ENCODE measurements at regions not wholly inside any gene's neighbourhood (a gene's known extent, or its start where the extent isn't known, plus 50 kb on each side); places are given as distances from the start of the nearest gene placed in this dataset.

DNA sequence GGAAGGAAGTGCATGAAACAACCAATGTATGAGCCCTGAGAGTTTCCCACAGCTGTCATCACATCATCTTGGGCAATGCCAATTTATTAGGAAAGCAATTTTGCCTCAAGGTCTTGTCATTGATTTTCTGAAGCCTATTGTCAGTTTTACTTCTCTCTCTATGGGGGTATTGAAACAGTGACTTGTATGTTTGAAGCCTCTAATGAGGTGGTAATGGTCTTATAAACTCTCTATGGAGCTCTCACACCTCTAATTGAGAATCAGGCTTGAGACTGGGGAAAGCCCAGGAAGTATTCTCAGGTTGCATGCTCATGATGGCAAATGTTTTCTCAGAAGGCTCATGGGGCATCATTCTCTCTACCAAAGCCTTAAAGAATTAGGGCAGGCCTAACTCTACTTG, 308.2 kb upstream of the EMCN start:
- no TSS peak for BruUV-seq (replicated peaks)
- intact Hi-C loops (cut with micrococcal nuclease; ENCODE audit: unreplicated experiment), result no loop called here
- ChIA-PET POLR2A (no interaction called here), CTCF (ENCODE audit: unreplicated experiment) (no interaction called here)
- Histone ChIP-seq H3K79me2 (ENCODE audit: insufficient read depth, low read depth, low read length) (no peaks in the 10 kb centered on the region), H2AFZ (ENCODE audit: low read length) (no peak overlapping the region), H3K27ac (ENCODE audit: low read depth, low read length, poor library complexity, severe bottlenecking) (no peak overlapping the region), H3K36me3 (ENCODE audit: insufficient read depth, low read length) (no peaks in the 10 kb centered on the region), H3K4me2 (ENCODE audit: low read length) (no peak overlapping the region), H3K9me2 (ENCODE audit: insufficient read depth, low read length) (no peaks in the 10 kb centered on the region), H3K4me3 (ENCODE audit: low read depth, low read length, poor library complexity, severe bottlenecking) (no peak overlapping the region), H3K9me3 (ENCODE audit: low read length) (no peaks in the 10 kb centered on the region), H4K20me1 (ENCODE audit: insufficient read depth, low read length) (no peaks in the 10 kb centered on the region), H3K4me1 (ENCODE audit: insufficient read depth, low read length, poor library complexity, severe bottlenecking) (no peaks in the 10 kb centered on the region)
- no peak for DNase-seq (ENCODE audit: low spot score)
- TF ChIP-seq, protein P1, sequence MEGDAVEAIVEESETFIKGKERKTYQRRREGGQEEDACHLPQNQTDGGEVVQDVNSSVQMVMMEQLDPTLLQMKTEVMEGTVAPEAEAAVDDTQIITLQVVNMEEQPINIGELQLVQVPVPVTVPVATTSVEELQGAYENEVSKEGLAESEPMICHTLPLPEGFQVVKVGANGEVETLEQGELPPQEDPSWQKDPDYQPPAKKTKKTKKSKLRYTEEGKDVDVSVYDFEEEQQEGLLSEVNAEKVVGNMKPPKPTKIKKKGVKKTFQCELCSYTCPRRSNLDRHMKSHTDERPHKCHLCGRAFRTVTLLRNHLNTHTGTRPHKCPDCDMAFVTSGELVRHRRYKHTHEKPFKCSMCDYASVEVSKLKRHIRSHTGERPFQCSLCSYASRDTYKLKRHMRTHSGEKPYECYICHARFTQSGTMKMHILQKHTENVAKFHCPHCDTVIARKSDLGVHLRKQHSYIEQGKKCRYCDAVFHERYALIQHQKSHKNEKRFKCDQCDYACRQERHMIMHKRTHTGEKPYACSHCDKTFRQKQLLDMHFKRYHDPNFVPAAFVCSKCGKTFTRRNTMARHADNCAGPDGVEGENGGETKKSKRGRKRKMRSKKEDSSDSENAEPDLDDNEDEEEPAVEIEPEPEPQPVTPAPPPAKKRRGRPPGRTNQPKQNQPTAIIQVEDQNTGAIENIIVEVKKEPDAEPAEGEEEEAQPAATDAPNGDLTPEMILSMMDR (conservative IDR thresholded peaks at IDR 0.05; ENCODE audit: low read length), result no peak
- no peak for TF ChIP-seq EZH2phosphoT487 (IDR thresholded peaks at IDR 0.05; ENCODE audit: borderline replicate concordance, low read depth, low read length)

DNA sequence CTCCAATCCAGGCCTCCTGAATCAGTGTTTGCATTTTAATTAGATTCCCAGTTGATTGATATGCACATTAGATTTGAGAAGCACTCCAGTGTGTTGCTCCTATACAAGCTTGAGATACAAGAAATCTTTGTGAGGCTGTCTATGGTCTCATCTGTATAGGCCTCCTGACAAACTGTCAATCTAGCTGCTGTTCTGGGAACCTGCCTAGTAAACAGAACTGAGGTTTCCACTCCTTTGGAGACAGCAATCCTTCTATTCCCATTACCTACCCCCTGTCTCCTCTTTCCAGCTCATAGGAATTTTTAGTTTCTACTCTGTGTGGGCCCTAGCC, 306.1 kb upstream of the EMCN start:
- Histone ChIP-seq H3K9me2 (ENCODE audit: insufficient read depth, low read length) (no peaks in the 10 kb centered on the region), H3K79me2 (ENCODE audit: insufficient read depth, low read depth, low read length) (no peaks in the 10 kb centered on the region), H3K9me3 (ENCODE audit: low read length) (no peaks in the 10 kb centered on the region), H3K27ac (ENCODE audit: low read depth, low read length, poor library complexity, severe bottlenecking) (no peak overlapping the region), H3K36me3 (ENCODE audit: insufficient read depth, low read length) (no peaks in the 10 kb centered on the region), H3K4me1 (ENCODE audit: insufficient read depth, low read length, poor library complexity, severe bottlenecking) (no peaks in the 10 kb centered on the region), H2AFZ (ENCODE audit: low read length) (no peak overlapping the region), H4K20me1 (ENCODE audit: insufficient read depth, low read length) (no peaks in the 10 kb centered on the region), H3K4me3 (ENCODE audit: low read depth, low read length, poor library complexity, severe bottlenecking) (no peak overlapping the region), H3K4me2 (ENCODE audit: low read length) (no peak overlapping the region)
- TF ChIP-seq, protein P1 (conservative IDR thresholded peaks at IDR 0.05; ENCODE audit: low read length), result no peak
- TF ChIP-seq EZH2phosphoT487 (IDR thresholded peaks at IDR 0.05; ENCODE audit: borderline replicate concordance, low read depth, low read length), result no peak
- ChIA-PET POLR2A (interaction anchor here (0.8 kb wide), 1 partner anchor 147 kb away, joined by 3 read pairs; no protein-coding TSS in a partner anchor), CTCF (ENCODE audit: unreplicated experiment) (no interaction called here)
- DNase-seq (ENCODE audit: low spot score), result no peak
- intact Hi-C loops (cut with micrococcal nuclease; ENCODE audit: unreplicated experiment), result no loop called here
- BruUV-seq (replicated peaks), result no TSS peak

DNA sequence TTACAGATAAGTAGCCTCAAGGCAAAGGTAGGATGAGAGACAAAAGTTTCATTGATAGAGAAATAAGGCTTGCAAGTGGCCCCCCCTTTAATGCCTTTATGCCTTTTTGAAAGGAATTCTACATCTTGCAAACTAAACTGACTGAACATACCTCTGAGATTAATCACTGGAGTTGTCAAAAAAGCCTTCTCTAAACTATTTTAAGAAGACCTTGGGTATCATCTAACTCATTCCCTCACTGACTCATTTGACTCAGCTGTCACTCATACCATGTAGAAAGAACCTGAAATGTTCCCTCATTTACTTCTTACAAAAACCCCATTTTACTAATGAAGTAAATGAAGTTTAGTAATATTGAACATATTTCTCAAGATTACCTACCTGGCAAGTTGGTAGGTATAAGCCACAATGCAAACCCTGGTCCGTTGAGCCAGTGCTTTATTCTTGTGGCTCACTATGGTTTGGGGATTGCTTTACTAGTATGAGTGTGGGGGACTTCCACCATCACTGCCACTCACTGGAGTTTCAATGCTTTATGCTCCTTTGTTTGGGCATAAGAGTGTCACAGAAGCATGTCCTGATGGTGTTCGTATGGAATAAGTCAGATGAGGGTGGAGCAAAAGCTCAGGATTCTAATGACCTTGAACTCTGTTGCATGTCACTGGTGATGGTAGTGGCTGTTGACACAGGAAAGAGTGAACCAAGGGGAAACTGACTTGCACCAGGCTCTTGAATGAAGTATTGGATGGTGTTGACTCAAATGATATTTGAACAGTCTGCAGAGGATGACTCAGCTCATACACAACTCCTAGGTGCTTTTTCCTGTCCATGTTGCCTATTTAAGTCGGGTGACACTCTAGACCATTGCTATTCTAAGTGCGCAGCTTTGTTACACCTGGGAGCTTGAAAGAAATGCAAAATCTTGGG, 305.5 kb upstream of the EMCN start:
- no peak for TF ChIP-seq EZH2phosphoT487 (IDR thresholded peaks at IDR 0.05; ENCODE audit: borderline replicate concordance, low read depth, low read length)
- TF ChIP-seq, protein P1 (conservative IDR thresholded peaks at IDR 0.05; ENCODE audit: low read length), result no peak
- no peak overlapping the region for H3K27ac ChIP-seq (ENCODE audit: low read depth, low read length, poor library complexity, severe bottlenecking)
- no peak overlapping the region for H3K4me3 ChIP-seq (ENCODE audit: low read depth, low read length, poor library complexity, severe bottlenecking)
- no peaks in the 10 kb centered on the region for H3K9me2 ChIP-seq (ENCODE audit: insufficient read depth, low read length)
- no peak overlapping the region for H2AFZ ChIP-seq (ENCODE audit: low read length)
- H3K79me2 ChIP-seq (ENCODE audit: insufficient read depth, low read depth, low read length), result no peaks in the 10 kb centered on the region
- BruUV-seq (replicated peaks), result no TSS peak
- ChIA-PET POLR2A (interaction anchor here (0.8 kb wide), 1 partner anchor 148 kb away, joined by 3 read pairs; no protein-coding TSS in a partner anchor), CTCF (ENCODE audit: unreplicated experiment) (no interaction called here)
- DNase-seq (ENCODE audit: low spot score), result no peak
- no peaks in the 10 kb centered on the region for H3K9me3 ChIP-seq (ENCODE audit: low read length)
- H4K20me1 ChIP-seq (ENCODE audit: insufficient read depth, low read length), result no peaks in the 10 kb centered on the region
- intact Hi-C loops (cut with micrococcal nuclease; ENCODE audit: unreplicated experiment), result no loop called here
- H3K4me1 ChIP-seq (ENCODE audit: insufficient read depth, low read length, poor library complexity, severe bottlenecking), result no peaks in the 10 kb centered on the region
- H3K4me2 ChIP-seq (ENCODE audit: low read length), result no peak overlapping the region
- no peaks in the 10 kb centered on the region for H3K36me3 ChIP-seq (ENCODE audit: insufficient read depth, low read length)

Data from OCI-LY7 (cell line).